H9 (cell line): ENCODE measurements at regions not wholly inside any gene's neighbourhood (a gene's known extent, or its start where the extent isn't known, plus 50 kb on each side); places are given as distances from the start of the nearest gene placed in this dataset.

ENCODE experiments used
- DNase-seq: peaks from one replicate; pipeline ENCODE4 v3.0.0-alpha.2; 2017
- H2AFZ ChIP-seq: one replicate; pipeline ENCODE4 v1.6.1; 2013; ENCODE audit warnings: mild to moderate bottlenecking, low read length, control low read depth, moderate library complexity
- H2AK5ac ChIP-seq: 2 replicates; pipeline ENCODE4 v1.6.1; 2013; ENCODE audit warnings: low read length, control low read depth, mixed read lengths; ENCODE audit not compliant: insufficient read length
- H2BK120ac ChIP-seq: one replicate; pipeline ENCODE4 v1.6.1; 2013; ENCODE audit warnings: low read depth, mild to moderate bottlenecking, low read length, control low read depth, inconsistent platforms; ENCODE audit not compliant: poor library complexity, severe bottlenecking
- H2BK12ac ChIP-seq: 2 replicates; pipeline ENCODE4 v1.6.1; 2013; ENCODE audit warnings: low read length, control low read depth, mixed read lengths, low read depth; ENCODE audit not compliant: insufficient read length
- H2BK15ac ChIP-seq: 2 replicates; pipeline ENCODE4 v1.6.1; 2013; ENCODE audit warnings: low read depth, low read length, control low read depth
- H2BK20ac ChIP-seq: one replicate; pipeline ENCODE4 v1.6.1; 2013; ENCODE audit warnings: low read depth, mild to moderate bottlenecking, low read length, control low read depth, inconsistent platforms; ENCODE audit not compliant: poor library complexity, severe bottlenecking
- H2BK5ac ChIP-seq: 2 replicates; pipeline ENCODE4 v1.6.1; 2013; ENCODE audit warnings: low read length, control low read depth, mixed read lengths; ENCODE audit not compliant: insufficient read length
- H3K14ac ChIP-seq: 2 replicates; pipeline ENCODE4 v1.6.1; 2013; ENCODE audit warnings: low read length, control low read depth; ENCODE audit not compliant: insufficient read depth
- H3K18ac ChIP-seq: 2 replicates; pipeline ENCODE4 v1.6.1; 2013; ENCODE audit warnings: low read depth, mild to moderate bottlenecking, mixed read lengths, low read length, control low read depth; ENCODE audit not compliant: insufficient read length
- H3K23ac ChIP-seq: 2 replicates; pipeline ENCODE4 v1.6.1; 2013; ENCODE audit warnings: low read length, control low read depth, mixed read lengths, low read depth; ENCODE audit not compliant: insufficient read length
- H3K23me2 ChIP-seq: 2 replicates; pipeline ENCODE4 v1.6.1; 2013; ENCODE audit warnings: low read depth, mild to moderate bottlenecking, mixed read lengths, low read length, control low read depth; ENCODE audit not compliant: insufficient read length, poor library complexity, severe bottlenecking
- H3K27ac ChIP-seq: 2 replicates; pipeline ENCODE4 v1.5.1; 2013; ENCODE audit warnings: low read length, control low read depth, mixed read lengths, low read depth; ENCODE audit not compliant: insufficient read length
- H3K27me3 ChIP-seq: 2 replicates; pipeline ENCODE4 v1.6.1; 2013; ENCODE audit warnings: low read length, control low read depth, inconsistent platforms; ENCODE audit not compliant: insufficient read depth
- H3K4ac ChIP-seq: 2 replicates; pipeline ENCODE4 v1.6.1; 2013; ENCODE audit warnings: low read depth, mild to moderate bottlenecking, control low read depth, inconsistent platforms, low read length, moderate library complexity
- H3K4me1 ChIP-seq: 2 replicates; pipeline ENCODE4 v1.6.1; 2013; ENCODE audit warnings: low read length, control low read depth, inconsistent platforms; ENCODE audit not compliant: insufficient read depth
- H3K4me2 ChIP-seq: 2 replicates; pipeline ENCODE4 v1.6.1; 2013; ENCODE audit warnings: low read length, control low read depth, mixed read lengths; ENCODE audit not compliant: insufficient read length, insufficient read depth
- H3K56ac ChIP-seq: 2 replicates; pipeline ENCODE4 v1.6.1; 2013; ENCODE audit warnings: low read depth, mild to moderate bottlenecking, mixed read lengths, low read length, control low read depth; ENCODE audit not compliant: insufficient read length
- H3K79me1 ChIP-seq: 2 replicates; pipeline ENCODE4 v1.6.1; 2013; ENCODE audit warnings: low read depth, mild to moderate bottlenecking, moderate library complexity, low read length, control low read depth, inconsistent platforms; ENCODE audit not compliant: insufficient read depth, poor library complexity, severe bottlenecking
- H3K79me2 ChIP-seq: 2 replicates; pipeline ENCODE4 v1.6.1; 2013; ENCODE audit warnings: low read length, control low read depth, inconsistent platforms; ENCODE audit not compliant: insufficient read depth
- H3K9ac ChIP-seq: 2 replicates; pipeline ENCODE4 v1.6.1; 2013; ENCODE audit warnings: low read length, control low read depth, mixed read lengths; ENCODE audit not compliant: insufficient read length; ENCODE audit errors: extremely low read depth
- H3K9me3 ChIP-seq: one replicate; pipeline ENCODE4 v1.6.1; 2013; ENCODE audit warnings: low read depth, low read length, inconsistent platforms; ENCODE audit not compliant: control insufficient read depth
- H3T11ph ChIP-seq: one replicate; pipeline ENCODE4 v1.6.1; 2013; ENCODE audit warnings: mild to moderate bottlenecking, low read length, control low read depth, inconsistent platforms
- H4K20me1 ChIP-seq: one replicate; pipeline ENCODE4 v1.6.1; 2013; ENCODE audit not compliant: control insufficient read depth, insufficient read length, insufficient read depth
- H4K5ac ChIP-seq: 2 replicates; pipeline ENCODE4 v1.6.1; 2013; ENCODE audit warnings: low read depth, mild to moderate bottlenecking, mixed read lengths, low read length, control low read depth; ENCODE audit not compliant: insufficient read length
- H4K8ac ChIP-seq: replicated peaks from 2 replicates; pipeline ENCODE4 v1.6.1; 2013; ENCODE audit warnings: low read length, control low read depth, mixed read lengths, low read depth; ENCODE audit not compliant: insufficient read length
- H4K91ac ChIP-seq: 2 replicates; pipeline ENCODE4 v1.6.1; 2013; ENCODE audit warnings: low read depth, mild to moderate bottlenecking, moderate library complexity, mixed read lengths, low read length, control low read depth; ENCODE audit not compliant: insufficient read length
- H3K27ac Mint-ChIP-seq, 3 experiments: 2 replicates in 2 of 3; 3 replicates in 1 of 3; pipeline ENCODE4 v1.8.0; 2020 to 2021; ENCODE audit warnings: mixed read lengths in 3 of 3, mild to moderate bottlenecking in 1 of 3, moderate library complexity in 1 of 3
- H3K27me3 Mint-ChIP-seq: 2 replicates; pipeline ENCODE4 v1.8.0; 2021; ENCODE audit warnings: low read depth, mild to moderate bottlenecking, moderate library complexity, mixed read lengths
- H3K36me3 Mint-ChIP-seq, 3 experiments: 2 replicates in 2 of 3; 3 replicates in 1 of 3; pipeline ENCODE4 v1.8.0; 2020 to 2021; ENCODE audit warnings: low read depth in 3 of 3, mixed read lengths in 3 of 3; ENCODE audit not compliant: insufficient read depth in 1 of 3
- H3K4me1 Mint-ChIP-seq, 2 experiments: 2 replicates each; pipeline ENCODE4 v1.8.0; 2020; ENCODE audit warnings: mixed read lengths in 2 of 2
- H3K4me3 Mint-ChIP-seq, 2 experiments: 2 replicates in 1 of 2; 3 replicates in 1 of 2; pipeline ENCODE4 v1.8.0; 2020 to 2021; ENCODE audit warnings: mild to moderate bottlenecking in 2 of 2, mixed read lengths in 2 of 2, moderate library complexity in 1 of 2
- H3K9me3 Mint-ChIP-seq, 2 experiments: 2 replicates in 1 of 2; 3 replicates in 1 of 2; pipeline ENCODE4 v1.8.0; 2020; ENCODE audit warnings: mild to moderate bottlenecking in 2 of 2, mixed read lengths in 2 of 2, moderate library complexity in 1 of 2
- CTCF ChIP-seq: fragments of 200-600 bp; sonication (generic); conservative IDR thresholded peaks from 3 replicates; pipeline ENCODE4 v1.8.0; 2021; ENCODE audit warnings: antibody characterized with exemption, mild to moderate bottlenecking
- WGBS: extraction: QIAGEN DNeasy Blood & Tissue Kit; methylation state at CpG from one replicate; pipeline ENCODE4 v1.1.7; 2013; ENCODE audit warnings: missing lambda C conversion rate, low lambda C conversion rate, mixed read lengths; ENCODE audit not compliant: insufficient read length; ENCODE audit errors: extremely low coverage; 5-methylcytosine and 5-hydroxymethylcytosine counted together

GRCh38 chr20:40082436-40082835, 606.6 kb downstream of the MAFB start:
- H4K20me1 ChIP-seq, result no peaks in the 10 kb centered on the region
- H2BK20ac ChIP-seq, result no peak overlapping the region
- H3K4me1 ChIP-seq, result peaks cover 6% of the 10 kb centered on the region; the same call in 1 of the 2 replicates
- H3K79me2 ChIP-seq, result no peaks in the 10 kb centered on the region
- no peaks in the 10 kb centered on the region for H3K27me3 Mint-ChIP-seq
- TF ChIP-seq CTCF, result no peak
- H3K9me3 Mint-ChIP-seq, result peaks cover 0 to 3% of the 10 kb centered on the region in 2 experiments; a peak in 2 of 5 replicates
- H3K27ac Mint-ChIP-seq, result no peak overlapping the region
- no peak overlapping the region for H2AK5ac ChIP-seq
- H4K91ac ChIP-seq, result no peak overlapping the region
- H3K18ac ChIP-seq, result no peak overlapping the region
- peaks cover 10 to 21% of the 10 kb centered on the region in 2 experiments for H3K4me1 Mint-ChIP-seq
- H2BK12ac ChIP-seq, result no peak overlapping the region
- H4K5ac ChIP-seq, result no peak overlapping the region
- H2BK5ac ChIP-seq, result no peak overlapping the region
- no peak overlapping the region for H3K4ac ChIP-seq
- no CpG with 5 or more reads among the region's 3 CpGs for WGBS
- no peak overlapping the region for H3T11ph ChIP-seq
- DNase-seq, result no peak
- no peak overlapping the region for H4K8ac ChIP-seq
- H3K36me3 Mint-ChIP-seq, result peaks cover 0 to 6% (median 3%) of the 10 kb centered on the region in 3 experiments; a peak in 4 of 7 replicates
- no peak overlapping the region for H2AFZ ChIP-seq
- H2BK120ac ChIP-seq, result no peak overlapping the region
- no peak overlapping the region for H3K4me3 Mint-ChIP-seq
- H3K23ac ChIP-seq, result no peak overlapping the region
- no peak overlapping the region for H3K14ac ChIP-seq
- no peaks in the 10 kb centered on the region for H3K9me3 ChIP-seq
- no peaks in the 10 kb centered on the region for H3K79me1 ChIP-seq
- H3K27ac ChIP-seq, result no peak overlapping the region
- H2BK15ac ChIP-seq, result no peak overlapping the region
- H3K56ac ChIP-seq, result no peak overlapping the region
- no peaks in the 10 kb centered on the region for H3K27me3 ChIP-seq
- no peaks in the 10 kb centered on the region for H3K23me2 ChIP-seq
- no peak overlapping the region for H3K9ac ChIP-seq
- no peak overlapping the region for H3K4me2 ChIP-seq
